Endothelial cell (in vitro differentiated cells): ENCODE measurements at regions not wholly inside any gene's neighbourhood (a gene's known extent, or its start where the extent isn't known, plus 50 kb on each side); places are given as distances from the start of the nearest gene placed in this dataset.

ENCODE experiments used
- DNase-seq: peaks from one replicate; pipeline ENCODE4 v3.0.0; 2021; ENCODE audit warnings: low spot score
- H3K27ac Mint-ChIP-seq: one replicate; pipeline ENCODE4 v1.8.0; 2021; ENCODE audit warnings: mixed read lengths, inconsistent platforms; ENCODE audit not compliant: unreplicated experiment
- H3K27me3 Mint-ChIP-seq: one replicate; pipeline ENCODE4 v1.8.0; 2021; ENCODE audit warnings: mild to moderate bottlenecking, moderate library complexity, mixed read lengths, inconsistent platforms; ENCODE audit not compliant: unreplicated experiment
- H3K36me3 Mint-ChIP-seq: one replicate; pipeline ENCODE4 v1.8.0; 2021; ENCODE audit warnings: mild to moderate bottlenecking, low read depth, mixed read lengths, inconsistent platforms; ENCODE audit not compliant: unreplicated experiment
- H3K4me1 Mint-ChIP-seq: one replicate; pipeline ENCODE4 v1.8.0; 2021; ENCODE audit warnings: mild to moderate bottlenecking, mixed read lengths, inconsistent platforms; ENCODE audit not compliant: unreplicated experiment
- H3K4me3 Mint-ChIP-seq: one replicate; pipeline ENCODE4 v1.8.0; 2021; ENCODE audit warnings: mild to moderate bottlenecking, mixed read lengths, inconsistent platforms; ENCODE audit not compliant: unreplicated experiment
- H3K9me3 Mint-ChIP-seq: one replicate; pipeline ENCODE4 v1.8.0; 2021; ENCODE audit warnings: mixed read lengths, inconsistent platforms; ENCODE audit not compliant: unreplicated experiment
- CTCF ChIP-seq: fragments of 200-600 bp; sonication (generic); IDR thresholded peaks from one replicate; pipeline ENCODE4 v1.5.0; 2021; ENCODE audit warnings: antibody characterized with exemption; ENCODE audit not compliant: unreplicated experiment

DNA sequence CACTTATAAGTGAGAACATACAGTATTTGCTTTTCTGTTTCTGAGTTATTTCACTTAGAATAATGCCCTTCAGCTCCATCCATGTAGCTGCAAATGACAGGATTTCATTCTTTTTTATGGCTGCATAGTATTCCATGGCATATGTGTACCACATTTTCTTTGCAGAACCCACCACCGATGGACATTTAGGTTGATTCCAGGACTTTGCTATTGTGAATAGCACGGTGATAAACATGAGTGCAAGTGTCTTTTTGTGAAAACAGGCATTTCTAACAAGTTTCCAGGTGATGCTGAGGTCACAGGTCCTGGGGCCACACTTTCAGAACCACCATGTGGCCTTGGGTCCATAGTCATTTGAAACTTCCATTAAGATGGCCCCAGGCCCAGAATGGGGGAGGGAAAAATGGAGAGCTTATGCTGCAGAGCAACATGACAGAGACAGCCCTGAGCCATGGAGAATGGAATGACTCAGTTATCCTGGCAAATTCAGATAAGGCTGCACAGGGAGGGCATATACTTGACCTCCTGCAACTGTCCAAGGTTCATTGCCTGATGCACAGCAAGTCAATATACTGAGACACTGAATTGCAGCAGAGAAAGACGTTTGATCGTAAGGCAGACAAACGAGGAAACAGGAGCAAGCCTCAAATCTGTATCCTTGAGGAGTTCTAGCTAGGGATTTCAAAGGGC lies 248.0 kb upstream of the GALNT17 start:
- no peak for TF ChIP-seq CTCF
- peaks cover 7% of the 10 kb centered on the region for H3K36me3 Mint-ChIP-seq
- no peak overlapping the region for H3K27ac Mint-ChIP-seq
- H3K4me1 Mint-ChIP-seq = no peaks in the 10 kb centered on the region
- no peak for DNase-seq
- peaks cover 17% of the 10 kb centered on the region for H3K9me3 Mint-ChIP-seq
- no peak overlapping the region for H3K4me3 Mint-ChIP-seq
- H3K27me3 Mint-ChIP-seq = peaks cover 2% of the 10 kb centered on the region

- no peak for TF ChIP-seq CTCF
- Mint-ChIP-seq H3K9me3 (peaks cover 14% of the 10 kb centered on the region), H3K27ac (no peak overlapping the region), H3K4me1 (no peaks in the 10 kb centered on the region), H3K27me3 (peaks cover 4% of the 10 kb centered on the region), H3K4me3 (no peak overlapping the region), H3K36me3 (peaks cover 10% of the 10 kb centered on the region)
- no peak for DNase-seq
Measured at GRCh38 chr7:70884440-70884764, 247.5 kb upstream of the GALNT17 start.

- DNase-seq = no peak
- H3K27ac Mint-ChIP-seq = no peak overlapping the region
- no peaks in the 10 kb centered on the region for H3K4me1 Mint-ChIP-seq
- peaks cover 13% of the 10 kb centered on the region for H3K9me3 Mint-ChIP-seq
- peaks cover 5% of the 10 kb centered on the region for H3K27me3 Mint-ChIP-seq
- no peak overlapping the region for H3K4me3 Mint-ChIP-seq
- H3K36me3 Mint-ChIP-seq = peaks cover 13% of the 10 kb centered on the region
- no peak for TF ChIP-seq CTCF
Measured at GRCh38 chr7:70884809-70885208, 247.1 kb upstream of the GALNT17 start.

- H3K4me1 Mint-ChIP-seq = no peaks in the 10 kb centered on the region
- peaks cover 5% of the 10 kb centered on the region for H3K27me3 Mint-ChIP-seq
- TF ChIP-seq CTCF = no peak
- H3K4me3 Mint-ChIP-seq = no peak overlapping the region
- H3K9me3 Mint-ChIP-seq = peaks cover 9% of the 10 kb centered on the region
- DNase-seq = no peak
- peaks cover 13% of the 10 kb centered on the region for H3K36me3 Mint-ChIP-seq
- H3K27ac Mint-ChIP-seq = no peak overlapping the region
Measured at GRCh38 chr7:70886547-70886946, 245.4 kb upstream of the GALNT17 start.

DNA sequence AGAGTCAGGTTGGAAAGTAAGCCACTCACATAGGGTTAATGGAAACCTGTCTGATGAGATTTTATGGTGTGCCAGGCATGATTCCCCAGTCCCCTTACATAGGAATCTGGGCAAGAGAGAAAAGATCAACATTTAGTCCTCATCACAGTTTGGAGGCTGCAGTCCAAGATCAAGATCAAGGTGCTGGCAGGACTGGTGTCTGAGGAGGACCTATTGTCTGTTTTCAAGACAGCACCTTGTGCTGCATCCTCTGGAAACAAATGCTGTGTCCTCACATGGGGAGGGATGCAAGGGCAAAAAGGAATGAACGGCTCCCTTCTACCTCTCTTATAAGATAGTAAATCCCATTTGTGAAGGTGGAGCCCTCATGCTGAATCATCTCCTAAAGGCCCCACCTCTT lies 244.8 kb upstream of the GALNT17 start:
- no peak overlapping the region for H3K27ac Mint-ChIP-seq
- H3K9me3 Mint-ChIP-seq = peaks cover 9% of the 10 kb centered on the region
- H3K27me3 Mint-ChIP-seq = peaks cover 6% of the 10 kb centered on the region
- H3K4me1 Mint-ChIP-seq = no peaks in the 10 kb centered on the region
- no peak overlapping the region for H3K4me3 Mint-ChIP-seq
- TF ChIP-seq CTCF = no peak
- peaks cover 13% of the 10 kb centered on the region for H3K36me3 Mint-ChIP-seq
- no peak for DNase-seq
